WERI-Rb-1 (cell line): ENCODE measurements at regions not wholly inside any gene's neighbourhood (a gene's known extent, or its start where the extent isn't known, plus 50 kb on each side); places are given as distances from the start of the nearest gene placed in this dataset.

ENCODE experiments used
- DNase-seq: peaks from one replicate; pipeline ENCODE4 v3.0.0-alpha.2; 2020
- H3K27ac ChIP-seq: fragments of 250-450 bp; sonication (Bioruptor Pico); 2 replicates; pipeline ENCODE4 v1.5.1; 2020; ENCODE audit warnings: mild to moderate bottlenecking, moderate library complexity
- H3K27me3 ChIP-seq: fragments of 250-450 bp; sonication (Bioruptor Pico); 2 replicates; pipeline ENCODE4 v1.5.1; 2021; ENCODE audit warnings: mild to moderate bottlenecking, low read depth, moderate library complexity; ENCODE audit not compliant: insufficient read depth, severe bottlenecking
- H3K36me3 ChIP-seq: fragments of 250-450 bp; sonication (Bioruptor Pico); 2 replicates; pipeline ENCODE4 v1.5.1; 2020; ENCODE audit warnings: mild to moderate bottlenecking, moderate library complexity
- H3K4me3 ChIP-seq: 2 replicates; pipeline ENCODE4 v1.5.1; 2011; ENCODE audit warnings: low read depth, mild to moderate bottlenecking, control low read depth, low read length
- H3K9me3 ChIP-seq: fragments of 250-450 bp; sonication (Bioruptor Pico); 2 replicates; pipeline ENCODE4 v1.5.1; 2021; ENCODE audit warnings: mild to moderate bottlenecking, moderate library complexity; ENCODE audit not compliant: severe bottlenecking
- TF ChIP-seq, protein P1 (sequence below): IDR thresholded peaks from 2 replicates; pipeline ENCODE4 v1.5.1; 2011; ENCODE audit warnings: low read depth, mild to moderate bottlenecking, control low read depth, inconsistent platforms, low read length

- TF ChIP-seq, protein P1, sequence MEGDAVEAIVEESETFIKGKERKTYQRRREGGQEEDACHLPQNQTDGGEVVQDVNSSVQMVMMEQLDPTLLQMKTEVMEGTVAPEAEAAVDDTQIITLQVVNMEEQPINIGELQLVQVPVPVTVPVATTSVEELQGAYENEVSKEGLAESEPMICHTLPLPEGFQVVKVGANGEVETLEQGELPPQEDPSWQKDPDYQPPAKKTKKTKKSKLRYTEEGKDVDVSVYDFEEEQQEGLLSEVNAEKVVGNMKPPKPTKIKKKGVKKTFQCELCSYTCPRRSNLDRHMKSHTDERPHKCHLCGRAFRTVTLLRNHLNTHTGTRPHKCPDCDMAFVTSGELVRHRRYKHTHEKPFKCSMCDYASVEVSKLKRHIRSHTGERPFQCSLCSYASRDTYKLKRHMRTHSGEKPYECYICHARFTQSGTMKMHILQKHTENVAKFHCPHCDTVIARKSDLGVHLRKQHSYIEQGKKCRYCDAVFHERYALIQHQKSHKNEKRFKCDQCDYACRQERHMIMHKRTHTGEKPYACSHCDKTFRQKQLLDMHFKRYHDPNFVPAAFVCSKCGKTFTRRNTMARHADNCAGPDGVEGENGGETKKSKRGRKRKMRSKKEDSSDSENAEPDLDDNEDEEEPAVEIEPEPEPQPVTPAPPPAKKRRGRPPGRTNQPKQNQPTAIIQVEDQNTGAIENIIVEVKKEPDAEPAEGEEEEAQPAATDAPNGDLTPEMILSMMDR, result no peak
- H3K4me3 ChIP-seq, result no peak overlapping the region
- no peak for DNase-seq
- H3K9me3 ChIP-seq, result no peaks in the 10 kb centered on the region
- H3K36me3 ChIP-seq, result no peaks in the 10 kb centered on the region
- H3K27me3 ChIP-seq, result no peaks in the 10 kb centered on the region
- H3K27ac ChIP-seq, result no peak overlapping the region
Observed at GRCh38 chr12:75823475-75823874, 208.1 kb downstream of the PHLDA1 start.

DNA sequence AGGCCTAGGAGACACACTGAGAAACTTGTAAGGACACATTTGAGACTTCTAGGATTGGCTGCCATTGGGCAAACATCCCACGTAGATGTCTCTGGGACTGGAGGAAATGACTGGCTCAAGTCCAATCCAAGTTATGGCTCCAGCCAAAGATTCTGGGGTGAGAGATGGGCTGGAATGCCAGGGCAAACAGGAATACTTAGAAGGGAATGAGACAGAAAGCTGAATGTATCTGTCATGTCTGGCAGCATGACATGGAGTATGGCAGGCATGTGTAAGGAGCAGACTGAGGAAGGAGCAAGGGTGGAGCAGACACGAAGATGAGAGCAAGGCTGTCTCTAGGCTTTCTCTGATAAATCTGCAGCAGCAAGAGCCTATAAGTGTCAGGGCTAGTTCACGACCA, 209.2 kb downstream of the PHLDA1 start:
- DNase-seq, result no peak
- TF ChIP-seq, protein P1, result no peak
- H3K36me3 ChIP-seq, result no peaks in the 10 kb centered on the region
- H3K27me3 ChIP-seq, result no peaks in the 10 kb centered on the region
- 0 out of 2 replicates have a peak overlapping the region, but pooled peaks have one; percentile 17 for H3K27ac ChIP-seq
- no peak overlapping the region for H3K4me3 ChIP-seq
- H3K9me3 ChIP-seq, result no peaks in the 10 kb centered on the region

GRCh38 chr12:75820848-75821578, 210.6 kb downstream of the PHLDA1 start:
- H3K4me3 ChIP-seq, result 0 out of 2 replicates have a peak overlapping the region, but pooled peaks have one; percentile 5
- no peaks in the 10 kb centered on the region for H3K9me3 ChIP-seq
- H3K27ac ChIP-seq, result peak overlapping the region; percentile 19
- TF ChIP-seq, protein P1, result peak; percentile 4; the same call in 1 of the 2 replicates
- no peaks in the 10 kb centered on the region for H3K36me3 ChIP-seq
- H3K27me3 ChIP-seq, result no peaks in the 10 kb centered on the region
- DNase-seq, result peak; percentile 66

DNA sequence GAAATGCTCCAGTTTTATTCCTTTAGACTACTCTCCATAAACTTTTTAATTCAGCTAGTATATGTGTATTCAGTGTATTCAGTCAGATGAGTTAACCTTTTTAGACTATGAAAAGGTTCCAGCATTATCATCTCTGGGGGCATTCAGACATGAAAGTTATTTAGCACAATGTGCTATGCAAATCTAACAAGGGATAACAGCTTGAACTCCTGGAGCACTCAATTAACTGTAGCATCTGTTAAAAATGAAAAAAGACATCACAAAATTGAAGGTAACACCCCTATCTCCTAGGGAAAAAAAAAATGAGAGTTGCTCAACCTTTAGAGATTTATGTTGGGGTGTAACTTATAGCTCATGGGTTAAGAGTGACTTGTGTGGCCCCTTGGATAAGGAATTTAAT, 211.5 kb downstream of the PHLDA1 start:
- TF ChIP-seq, protein P1, result no peak
- no peak for DNase-seq
- no peaks in the 10 kb centered on the region for H3K9me3 ChIP-seq
- H3K27me3 ChIP-seq, result no peaks in the 10 kb centered on the region
- H3K4me3 ChIP-seq, result no peak overlapping the region
- no peaks in the 10 kb centered on the region for H3K36me3 ChIP-seq
- H3K27ac ChIP-seq, result peak overlapping the region; percentile 19

DNA sequence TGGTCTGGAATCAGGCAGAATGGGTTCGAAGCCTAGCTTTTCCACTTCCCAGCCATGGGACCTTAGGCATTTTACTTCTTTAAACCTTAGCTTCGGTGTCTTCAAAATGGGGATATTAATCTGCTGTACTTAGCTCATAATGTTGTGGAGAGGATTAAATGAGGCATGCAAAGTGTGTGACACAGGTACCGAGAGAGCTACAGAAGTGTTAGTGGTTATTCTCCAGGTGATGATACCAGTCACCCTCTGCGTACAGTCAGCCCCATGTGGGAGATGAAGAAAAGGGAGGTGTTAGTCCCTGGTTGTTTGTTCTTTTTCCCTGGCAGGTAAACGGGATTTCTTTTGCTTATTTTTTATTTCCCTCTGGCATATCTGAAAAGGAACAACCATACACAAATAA, 212.1 kb downstream of the PHLDA1 start:
- H3K27me3 ChIP-seq, result no peaks in the 10 kb centered on the region
- no peak overlapping the region for H3K4me3 ChIP-seq
- peak overlapping the region; percentile 19; the same call in 1 of the 2 replicates for H3K27ac ChIP-seq
- DNase-seq, result no peak
- H3K9me3 ChIP-seq, result no peaks in the 10 kb centered on the region
- no peaks in the 10 kb centered on the region for H3K36me3 ChIP-seq
- TF ChIP-seq, protein P1, result no peak

GRCh38 chr12:75818863-75819262, 212.7 kb downstream of the PHLDA1 start:
- H3K27ac ChIP-seq, result no peak overlapping the region
- DNase-seq, result no peak
- no peaks in the 10 kb centered on the region for H3K36me3 ChIP-seq
- no peak overlapping the region for H3K4me3 ChIP-seq
- TF ChIP-seq, protein P1, result no peak
- H3K9me3 ChIP-seq, result no peaks in the 10 kb centered on the region
- H3K27me3 ChIP-seq, result no peaks in the 10 kb centered on the region
